K562 (cell line): ENCODE measurements at regions not wholly inside any gene's neighbourhood (a gene's known extent, or its start where the extent isn't known, plus 50 kb on each side); places are given as distances from the start of the nearest gene placed in this dataset.

Source experiments
- ATAC-seq: fragments of 200-7000 bp; cut with Tn5 transposase; 3 replicates; pipeline ENCODE4 v1.9.1; 2020; ENCODE audit warnings: moderate library complexity
- BruUV-seq: library from RNA; stranded (reverse); fragments of 400-500 nt; replicated peaks from 2 replicates; lab custom pipeline; 2021; lab: Mats Ljungman, UMichigan
- CTCF ChIA-PET: fragments of 300-600 bp; formaldehyde crosslinking; extraction: SDS; loops from one replicate; lab custom pipeline; 2021; ENCODE audit warnings: low intra/inter-chr PET ratio; lab: Yijun Ruan, JAX
- POLR2A ChIA-PET: fragments of 300-600, 350-650 bp; sonication (Branson Sonifier 250); formaldehyde crosslinking; extraction: SDS; loops from one replicate; lab custom pipeline; 2021; ENCODE audit warnings: antibody characterized with exemption, inconsistent platforms; lab: Yijun Ruan, JAX
- DNase-seq, 4 experiments: peaks; one replicate each; pipeline versions ENCODE4 v3.0.0 to v3.0.0-alpha.2; 2011 to 2018; ENCODE audit warnings: low spot score in 3 of 4, mixed read lengths in 3 of 4; ENCODE audit errors: extremely low read depth in 1 of 4
- FAIRE-seq: peaks from 2 replicates; lab custom pipeline; 2011; peaks lifted over from hg19 to GRCh38; lab: Jason Lieb, UNC
- H2AFZ ChIP-seq: 2 replicates; pipeline ENCODE4 v1.6.0; 2011; ENCODE audit warnings: low read depth, low read length, control low read depth, inconsistent platforms
- H3K27ac ChIP-seq: fragments of 200-600 bp; 3 replicates; pipeline ENCODE4 v1.8.0; 2011; ENCODE audit warnings: low read depth, mild to moderate bottlenecking, control low read depth, inconsistent platforms, low read length, moderate library complexity, mixed read lengths; ENCODE audit errors: extremely low read depth
- H3K27me3 ChIP-seq, 2 experiments: fragments of 300-600 bp in 1 of 2; 2 replicates in 1 of 2; 3 replicates in 1 of 2; pipeline versions ENCODE4 v1.6.0 to v1.8.0; 2011; ENCODE audit warnings: inconsistent platforms in 2 of 2, low read length in 2 of 2, mild to moderate bottlenecking in 1 of 2, mixed read lengths in 1 of 2, moderate library complexity in 1 of 2; ENCODE audit not compliant: control insufficient read depth in 2 of 2, insufficient read depth in 2 of 2
- H3K36me3 ChIP-seq: fragments of 300-600 bp; 3 replicates; pipeline ENCODE4 v1.8.0; 2011; ENCODE audit warnings: mild to moderate bottlenecking, low read length, inconsistent platforms; ENCODE audit not compliant: control insufficient read depth, insufficient read depth
- H3K4me1 ChIP-seq, 2 experiments: fragments of 200-600 bp in 1 of 2; replicated peaks in 1 of 2; 2 replicates in 1 of 2; 3 replicates in 1 of 2; pipeline versions ENCODE4 v1.5.1 to v1.8.0; 2011; ENCODE audit warnings: inconsistent platforms in 2 of 2, low read length in 2 of 2, mild to moderate bottlenecking in 1 of 2, mixed read lengths in 1 of 2, moderate library complexity in 1 of 2; ENCODE audit not compliant: control insufficient read depth in 2 of 2, insufficient read depth in 2 of 2
- H3K4me2 ChIP-seq: 2 replicates; pipeline ENCODE4 v1.6.1; 2011; ENCODE audit warnings: low read length, control low read depth, inconsistent platforms, mixed read lengths; ENCODE audit not compliant: insufficient read depth
- H3K4me3 ChIP-seq: fragments of 200-600 bp; sonication (generic), shearing (Covaris generic); 2 replicates; pipeline ENCODE4 v1.5.1; 2016; ENCODE audit warnings: control low read depth, inconsistent platforms
- H3K79me2 ChIP-seq: fragments of 200-600 bp; 3 replicates; pipeline ENCODE4 v1.8.0; 2011; ENCODE audit warnings: low read length, inconsistent platforms; ENCODE audit not compliant: control insufficient read depth, insufficient read depth
- H3K9ac ChIP-seq, 2 experiments: 2 replicates each; pipeline versions ENCODE4 v1.6.0 to v1.6.1; 2011; ENCODE audit warnings: low read depth in 2 of 2, low read length in 2 of 2, control low read depth in 1 of 2, inconsistent platforms in 1 of 2, mild to moderate bottlenecking in 1 of 2, mixed read lengths in 1 of 2; ENCODE audit not compliant: insufficient read depth in 1 of 2
- H3K9me1 ChIP-seq: one replicate; pipeline ENCODE4 v1.6.0; 2011; ENCODE audit warnings: inconsistent platforms, mild to moderate bottlenecking, low read length, moderate library complexity; ENCODE audit not compliant: control insufficient read depth, insufficient read depth
- H3K9me3 ChIP-seq: replicated peaks from 2 replicates; pipeline ENCODE4 v1.5.1; 2011; ENCODE audit warnings: low read depth, low read length, inconsistent platforms; ENCODE audit not compliant: control insufficient read depth, insufficient read depth
- H4K20me1 ChIP-seq: replicated peaks from 2 replicates; pipeline ENCODE4 v1.6.1; 2011; ENCODE audit warnings: low read length, inconsistent platforms, mixed read lengths; ENCODE audit not compliant: control insufficient read depth, insufficient read depth
- ADNP ChIP-seq: fragments of 200-800 bp; sonication (Bioruptor generic); IDR thresholded peaks from 2 replicates; pipeline ENCODE4 v1.6.1; 2016; ENCODE audit warnings: missing genetic modification characterization, missing compliant biosample characterization
- CBFA2T2 ChIP-seq: fragments of 450-650 bp; conservative IDR thresholded peaks from 2 replicates; pipeline ENCODE4 v1.6.1; 2017; ENCODE audit warnings: mild to moderate bottlenecking
- CBFA2T3 ChIP-seq: fragments of 450-650 bp; IDR thresholded peaks from 2 replicates; pipeline ENCODE4 v1.6.1; 2017
- FOS ChIP-seq: IDR thresholded peaks from 3 replicates; pipeline ENCODE4 v1.6.1; 2011; ENCODE audit not compliant: insufficient read length; ENCODE audit errors: extremely low read depth
- PKNOX1 ChIP-seq: fragments of 450-650 bp; IDR thresholded peaks from 2 replicates; pipeline ENCODE4 v1.6.1; 2016
- PURB ChIP-seq: sonication (generic); formaldehyde crosslinking; IDR thresholded peaks from 2 replicates; pipeline ENCODE4 v1.9.0; 2021; ENCODE audit warnings: low read depth, mild to moderate bottlenecking, missing genetic modification reagents
- RAD21 ChIP-seq, 2 experiments: fragments of 250-450 bp in 1 of 2; fragments of 450-650 bp in 1 of 2; sonication (Bioruptor Pico) in 1 of 2; formaldehyde crosslinking in 1 of 2; IDR thresholded peaks in 1 of 2; conservative IDR thresholded peaks in 1 of 2; 2 replicates each; pipeline versions ENCODE4 v1.4.0 to v1.8.0; 2020 to 2022; ENCODE audit warnings: mild to moderate bottlenecking in 2 of 2, moderate library complexity in 1 of 2
- SPI1 ChIP-seq: IDR thresholded peaks from 2 replicates; pipeline ENCODE4 v1.6.1; 2011; ENCODE audit warnings: low read depth, low read length, control low read depth, borderline replicate concordance
- TFE3 ChIP-seq: fragments of 450-650 bp; formaldehyde crosslinking; IDR thresholded peaks from 2 replicates; pipeline ENCODE4 v1.4.0; 2020; ENCODE audit warnings: mild to moderate bottlenecking, mixed read lengths
- U2AF2 ChIP-seq: fragments of 200-400 bp; formaldehyde crosslinking; optimal IDR thresholded peaks from 2 replicates; pipeline ENCODE3; 2017; ENCODE audit warnings: low read depth, mild to moderate bottlenecking, low read length
- ZBTB1 ChIP-seq: sonication (generic); formaldehyde crosslinking; IDR thresholded peaks from 2 replicates; pipeline ENCODE4 v1.8.1; 2023; ENCODE audit warnings: missing genetic modification reagents, low read depth, mild to moderate bottlenecking, borderline replicate concordance
- ZBTB17 ChIP-seq: fragments of 450-650 bp; formaldehyde crosslinking; IDR thresholded peaks from 2 replicates; pipeline ENCODE4 v1.4.0; 2020; ENCODE audit warnings: mild to moderate bottlenecking
- ZNF239 ChIP-seq: fragments of 250-450 bp; sonication (Bioruptor Pico); IDR thresholded peaks from 2 replicates; pipeline ENCODE4 v1.4.0; 2020; ENCODE audit warnings: mild to moderate bottlenecking
- ZNF512 ChIP-seq: IDR thresholded peaks from 2 replicates; pipeline ENCODE4 v1.6.1; 2016; ENCODE audit warnings: missing genetic modification characterization, missing compliant biosample characterization
- ZNF717 ChIP-seq: fragments of 250-450 bp; sonication (Bioruptor Pico); IDR thresholded peaks from 2 replicates; pipeline ENCODE4 v1.5.0; 2021
- ZNF766 ChIP-seq: fragments of 200-800 bp; sonication (Bioruptor generic); conservative IDR thresholded peaks from 2 replicates; pipeline ENCODE4 v1.6.1; 2016; ENCODE audit warnings: missing genetic modification characterization, missing compliant biosample characterization
- WGBS: fragments of 100-300 bp; shearing (Covaris generic); methylation state at CpG from one replicate; pipeline ENCODE4 v1.1.6; 2016; ENCODE audit warnings: low coverage, mixed read lengths; ENCODE audit not compliant: insufficient coverage; ENCODE audit errors: missing lambda C conversion rate; 5-methylcytosine and 5-hydroxymethylcytosine counted together
- in situ Hi-C: fragments of 300-500 bp; cut with MboI; formaldehyde crosslinking; loops from 4 replicates; pipeline ENCODE4 v1.15.0; 2018; ENCODE audit warnings: inconsistent platforms, mixed read lengths
- intact Hi-C: fragments of 100-400 bp; cut with micrococcal nuclease; formaldehyde crosslinking; loops from 2 replicates; pipeline ENCODE4 v1.14.2; 2022

- TF ChIP-seq ZNF512 (no peak), PKNOX1 (peak; percentile 72), CBFA2T3 (peak; percentile 78), ZNF766 (CRISPR knock-in tag) (no peak), ADNP (tag) (0 out of 2 replicates have a peak, but pooled peaks have one; percentile 46), FOS (no peak), PURB (CRISPR knock-in tag) (no peak)
- TF ChIP-seq, all 486 proteins: peak for 13
Measured at GRCh38 chr6:20332441-20333006, 69.2 kb upstream of the E2F3 start (continued).

GRCh38 chr6:20333721-20334269 lies 67.9 kb upstream of the E2F3 start:
- POLR2A ChIA-PET: no interaction called here
- TF ChIP-seq ZBTB17 (CRISPR knock-in tag) (no peak), U2AF2 (no peak), ZBTB1 (CRISPR knock-in tag) (no peak), RAD21 (CRISPR knock-in tag; conservative IDR thresholded peaks at IDR 0.05 in 1 of 2, IDR thresholded peaks at IDR 0.05 in 1 of 2) (no peak), CBFA2T2 (no peak), ZNF717 (CRISPR knock-in tag) (no peak), SPI1 (0 out of 2 replicates have a peak, but pooled peaks have one; percentile 18), TFE3 (no peak), ZNF239 (no peak)
- no peaks in the 10 kb centered on the region for H3K79me2 ChIP-seq
- H3K27me3 ChIP-seq: no peaks in the 10 kb centered on the region
- FAIRE-seq (no peak), ATAC-seq (no peak), DNase-seq (no peak)
- 0 out of 4 replicates have a peak overlapping the region, but pooled peaks of 1 of the 2 experiments have one; percentile 3 for H3K9ac ChIP-seq
- peaks cover 5% of the 10 kb centered on the region; the same call in 1 of the 2 replicates for H3K9me3 ChIP-seq
- H3K4me2 ChIP-seq: peak overlapping the region; percentile 66
- peak overlapping the region; percentile 81 for H2AFZ ChIP-seq
- no peaks in the 10 kb centered on the region for H4K20me1 ChIP-seq
- peak overlapping the region; percentile 4; the same call in 1 of the 3 replicates for H3K27ac ChIP-seq
- BruUV-seq: TSS peak; percentile 90
- no peaks in the 10 kb centered on the region for H3K9me1 ChIP-seq
- H3K4me3 ChIP-seq: peak overlapping the region; percentile 14; the same call in 1 of the 2 replicates
- H3K4me1 ChIP-seq: peaks cover 0 to 9% of the 10 kb centered on the region in 2 experiments; a peak in 3 of 5 replicates
- WGBS: 65% methylated on average over 9 of the region's 9 CpGs
- no peaks in the 10 kb centered on the region for H3K36me3 ChIP-seq
- in situ Hi-C loops (no loop called here), intact Hi-C loops (no loop called here)
- CTCF ChIA-PET: no interaction called here
